PFSK-1 (cell line): ENCODE measurements at regions not wholly inside any gene's neighbourhood (a gene's known extent, or its start where the extent isn't known, plus 50 kb on each side); places are given as distances from the start of the nearest gene placed in this dataset.

Experiments used
- POLR2AphosphoS5 ChIP-seq: IDR thresholded peaks from 2 replicates; pipeline ENCODE4 v1.6.1; 2012; ENCODE audit warnings: low read depth, mild to moderate bottlenecking, control low read depth, low read length, moderate library complexity
- TAF1 ChIP-seq: IDR thresholded peaks from 2 replicates; pipeline ENCODE4 v1.6.1; 2012; ENCODE audit warnings: low read length, control low read depth, borderline replicate concordance; ENCODE audit not compliant: insufficient read depth
- TF ChIP-seq, protein P1 (sequence below), 2 experiments: IDR thresholded peaks; 2 replicates each; pipeline versions ENCODE4 v1.6.1 to v1.8.0; 2011 to 2012; ENCODE audit warnings: low read depth in 2 of 2, low read length in 2 of 2, control low read depth in 1 of 2, inconsistent platforms in 1 of 2, mild to moderate bottlenecking in 1 of 2, moderate library complexity in 1 of 2; ENCODE audit not compliant: insufficient read depth in 1 of 2

- TF ChIP-seq TAF1 (no peak), POLR2AphosphoS5 (no peak)
- TF ChIP-seq, protein P1, sequence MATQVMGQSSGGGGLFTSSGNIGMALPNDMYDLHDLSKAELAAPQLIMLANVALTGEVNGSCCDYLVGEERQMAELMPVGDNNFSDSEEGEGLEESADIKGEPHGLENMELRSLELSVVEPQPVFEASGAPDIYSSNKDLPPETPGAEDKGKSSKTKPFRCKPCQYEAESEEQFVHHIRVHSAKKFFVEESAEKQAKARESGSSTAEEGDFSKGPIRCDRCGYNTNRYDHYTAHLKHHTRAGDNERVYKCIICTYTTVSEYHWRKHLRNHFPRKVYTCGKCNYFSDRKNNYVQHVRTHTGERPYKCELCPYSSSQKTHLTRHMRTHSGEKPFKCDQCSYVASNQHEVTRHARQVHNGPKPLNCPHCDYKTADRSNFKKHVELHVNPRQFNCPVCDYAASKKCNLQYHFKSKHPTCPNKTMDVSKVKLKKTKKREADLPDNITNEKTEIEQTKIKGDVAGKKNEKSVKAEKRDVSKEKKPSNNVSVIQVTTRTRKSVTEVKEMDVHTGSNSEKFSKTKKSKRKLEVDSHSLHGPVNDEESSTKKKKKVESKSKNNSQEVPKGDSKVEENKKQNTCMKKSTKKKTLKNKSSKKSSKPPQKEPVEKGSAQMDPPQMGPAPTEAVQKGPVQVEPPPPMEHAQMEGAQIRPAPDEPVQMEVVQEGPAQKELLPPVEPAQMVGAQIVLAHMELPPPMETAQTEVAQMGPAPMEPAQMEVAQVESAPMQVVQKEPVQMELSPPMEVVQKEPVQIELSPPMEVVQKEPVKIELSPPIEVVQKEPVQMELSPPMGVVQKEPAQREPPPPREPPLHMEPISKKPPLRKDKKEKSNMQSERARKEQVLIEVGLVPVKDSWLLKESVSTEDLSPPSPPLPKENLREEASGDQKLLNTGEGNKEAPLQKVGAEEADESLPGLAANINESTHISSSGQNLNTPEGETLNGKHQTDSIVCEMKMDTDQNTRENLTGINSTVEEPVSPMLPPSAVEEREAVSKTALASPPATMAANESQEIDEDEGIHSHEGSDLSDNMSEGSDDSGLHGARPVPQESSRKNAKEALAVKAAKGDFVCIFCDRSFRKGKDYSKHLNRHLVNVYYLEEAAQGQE (IDR thresholded peaks at IDR 0.05; ENCODE audit: insufficient read depth in 1 of 2, low read depth in 2 of 2, low read length in 2 of 2) = no peak
These were observed 382.3 kb upstream of the CRIM1 start for GRCh38 chr2:35973132-35973736.
